ENCODE measurements at regions not wholly inside any gene's neighbourhood (a gene's known extent, or its start where the extent isn't known, plus 50 kb on each side); places are given as distances from the start of the nearest gene placed in this dataset.

DNA sequence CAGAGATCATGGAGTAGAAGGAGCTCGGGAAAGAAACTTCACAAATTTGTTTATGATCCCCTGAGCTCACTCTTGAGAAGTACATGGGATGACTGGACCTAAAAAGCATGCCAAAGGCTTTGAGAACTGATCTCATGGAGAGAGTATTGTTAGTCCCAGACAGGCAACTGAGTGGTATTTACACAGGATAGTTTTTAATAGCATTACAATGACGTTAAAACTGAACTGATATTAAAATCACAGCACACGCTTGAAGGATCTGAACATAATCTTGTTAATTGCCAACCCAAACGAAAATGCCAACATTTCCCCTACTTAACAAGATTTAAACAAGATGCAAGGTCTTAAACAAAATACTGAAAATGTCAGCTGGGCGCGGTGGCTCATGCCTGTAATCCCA lies 113.2 kb upstream of the NLGN1 start:
- TF ChIP-seq, protein P1, sequence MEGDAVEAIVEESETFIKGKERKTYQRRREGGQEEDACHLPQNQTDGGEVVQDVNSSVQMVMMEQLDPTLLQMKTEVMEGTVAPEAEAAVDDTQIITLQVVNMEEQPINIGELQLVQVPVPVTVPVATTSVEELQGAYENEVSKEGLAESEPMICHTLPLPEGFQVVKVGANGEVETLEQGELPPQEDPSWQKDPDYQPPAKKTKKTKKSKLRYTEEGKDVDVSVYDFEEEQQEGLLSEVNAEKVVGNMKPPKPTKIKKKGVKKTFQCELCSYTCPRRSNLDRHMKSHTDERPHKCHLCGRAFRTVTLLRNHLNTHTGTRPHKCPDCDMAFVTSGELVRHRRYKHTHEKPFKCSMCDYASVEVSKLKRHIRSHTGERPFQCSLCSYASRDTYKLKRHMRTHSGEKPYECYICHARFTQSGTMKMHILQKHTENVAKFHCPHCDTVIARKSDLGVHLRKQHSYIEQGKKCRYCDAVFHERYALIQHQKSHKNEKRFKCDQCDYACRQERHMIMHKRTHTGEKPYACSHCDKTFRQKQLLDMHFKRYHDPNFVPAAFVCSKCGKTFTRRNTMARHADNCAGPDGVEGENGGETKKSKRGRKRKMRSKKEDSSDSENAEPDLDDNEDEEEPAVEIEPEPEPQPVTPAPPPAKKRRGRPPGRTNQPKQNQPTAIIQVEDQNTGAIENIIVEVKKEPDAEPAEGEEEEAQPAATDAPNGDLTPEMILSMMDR (conservative IDR thresholded peaks at IDR 0.05 in 1 of 2, IDR thresholded peaks at IDR 0.05 in 1 of 2; ENCODE audit: low read depth in 1 of 2, low read length in 2 of 2): no peak
- no peak for TF ChIP-seq EZH2 (IDR thresholded peaks at IDR 0.05; ENCODE audit: low read length, missing control alignments)
